ENCODE measurements at regions not wholly inside any gene's neighbourhood (a gene's known extent, or its start where the extent isn't known, plus 50 kb on each side); places are given as distances from the start of the nearest gene placed in this dataset.
"Not testable (repeated sequence)": the region's sequence is repeated elsewhere in the genome, so short reads cannot be mapped to it uniquely, and the experiment has no call there.

- not testable (repeated sequence) for H3K27ac ChIP-seq (ENCODE audit: low read length); ATAC-seq (ENCODE audit: insufficient read depth, low read depth); H4K20me1 ChIP-seq (ENCODE audit: insufficient read depth, low read length); DNase-seq; H3K4me2 ChIP-seq (ENCODE audit: insufficient read depth, low read length); H3K36me3 ChIP-seq (ENCODE audit: insufficient read depth, low read length); H3K4me3 ChIP-seq (ENCODE audit: low read depth in 1 of 2, low read length in 2 of 2); H3K9ac ChIP-seq (ENCODE audit: low read depth, low read length); H3K4me1 ChIP-seq (ENCODE audit: insufficient read depth, low read length); H3K79me2 ChIP-seq (ENCODE audit: insufficient read depth, low read length); H2AFZ ChIP-seq (ENCODE audit: low read depth, low read length); H3K9me3 ChIP-seq (ENCODE audit: insufficient read depth, low read length, severe bottlenecking); H3K27me3 ChIP-seq (ENCODE audit: insufficient read depth, low read length, poor library complexity)
These were observed 206.1 kb upstream of the ZNF469 start for GRCh38 chr16:88176591-88177180.

GRCh38 chr16:88178251-88178650 lies 204.5 kb upstream of the ZNF469 start:
- not testable (repeated sequence) for H3K4me1 ChIP-seq (ENCODE audit: insufficient read depth, low read length); H4K20me1 ChIP-seq (ENCODE audit: insufficient read depth, low read length); H3K9ac ChIP-seq (ENCODE audit: low read depth, low read length); H3K9me3 ChIP-seq (ENCODE audit: insufficient read depth, low read length, severe bottlenecking); H3K79me2 ChIP-seq (ENCODE audit: insufficient read depth, low read length); H3K36me3 ChIP-seq (ENCODE audit: insufficient read depth, low read length); H3K4me3 ChIP-seq (ENCODE audit: low read depth in 1 of 2, low read length in 2 of 2); H3K27me3 ChIP-seq (ENCODE audit: insufficient read depth, low read length, poor library complexity); H3K27ac ChIP-seq (ENCODE audit: low read length); DNase-seq; H3K4me2 ChIP-seq (ENCODE audit: insufficient read depth, low read length); H2AFZ ChIP-seq (ENCODE audit: low read depth, low read length); ATAC-seq (ENCODE audit: insufficient read depth, low read depth)

GRCh38 chr16:88178896-88179295 lies 203.9 kb upstream of the ZNF469 start:
- not testable (repeated sequence) for DNase-seq; H3K9ac ChIP-seq (ENCODE audit: low read depth, low read length); H3K4me3 ChIP-seq (ENCODE audit: low read depth in 1 of 2, low read length in 2 of 2); H3K27ac ChIP-seq (ENCODE audit: low read length); H3K79me2 ChIP-seq (ENCODE audit: insufficient read depth, low read length); H3K9me3 ChIP-seq (ENCODE audit: insufficient read depth, low read length, severe bottlenecking); H3K4me1 ChIP-seq (ENCODE audit: insufficient read depth, low read length); H3K4me2 ChIP-seq (ENCODE audit: insufficient read depth, low read length); ATAC-seq (ENCODE audit: insufficient read depth, low read depth); H3K27me3 ChIP-seq (ENCODE audit: insufficient read depth, low read length, poor library complexity); H4K20me1 ChIP-seq (ENCODE audit: insufficient read depth, low read length); H2AFZ ChIP-seq (ENCODE audit: low read depth, low read length); H3K36me3 ChIP-seq (ENCODE audit: insufficient read depth, low read length)

- not testable (repeated sequence) for H4K20me1 ChIP-seq (ENCODE audit: insufficient read depth, low read length); H3K4me1 ChIP-seq (ENCODE audit: insufficient read depth, low read length); H3K79me2 ChIP-seq (ENCODE audit: insufficient read depth, low read length); DNase-seq; H2AFZ ChIP-seq (ENCODE audit: low read depth, low read length); H3K9ac ChIP-seq (ENCODE audit: low read depth, low read length); H3K4me2 ChIP-seq (ENCODE audit: insufficient read depth, low read length); H3K36me3 ChIP-seq (ENCODE audit: insufficient read depth, low read length); H3K9me3 ChIP-seq (ENCODE audit: insufficient read depth, low read length, severe bottlenecking); H3K27me3 ChIP-seq (ENCODE audit: insufficient read depth, low read length, poor library complexity); H3K27ac ChIP-seq (ENCODE audit: low read length); ATAC-seq (ENCODE audit: insufficient read depth, low read depth); H3K4me3 ChIP-seq (ENCODE audit: low read depth in 1 of 2, low read length in 2 of 2)
These were observed 199.5 kb upstream of the ZNF469 start for GRCh38 chr16:88182967-88183881.

- H3K4me2 ChIP-seq (ENCODE audit: insufficient read depth, low read length); ATAC-seq (ENCODE audit: insufficient read depth, low read depth); H3K9me3 ChIP-seq (ENCODE audit: insufficient read depth, low read length, severe bottlenecking); H3K27ac ChIP-seq (ENCODE audit: low read length); H3K36me3 ChIP-seq (ENCODE audit: insufficient read depth, low read length); H3K4me3 ChIP-seq (ENCODE audit: low read depth in 1 of 2, low read length in 2 of 2); H3K79me2 ChIP-seq (ENCODE audit: insufficient read depth, low read length); H3K4me1 ChIP-seq (ENCODE audit: insufficient read depth, low read length); H2AFZ ChIP-seq (ENCODE audit: low read depth, low read length); H4K20me1 ChIP-seq (ENCODE audit: insufficient read depth, low read length); DNase-seq; H3K27me3 ChIP-seq (ENCODE audit: insufficient read depth, low read length, poor library complexity); H3K9ac ChIP-seq (ENCODE audit: low read depth, low read length): not testable (repeated sequence)
These were observed 198.7 kb upstream of the ZNF469 start for GRCh38 chr16:88184053-88184452.

- H3K4me2 ChIP-seq (ENCODE audit: insufficient read depth, low read length); H3K27me3 ChIP-seq (ENCODE audit: insufficient read depth, low read length, poor library complexity); H2AFZ ChIP-seq (ENCODE audit: low read depth, low read length); DNase-seq; H3K36me3 ChIP-seq (ENCODE audit: insufficient read depth, low read length); H4K20me1 ChIP-seq (ENCODE audit: insufficient read depth, low read length); H3K79me2 ChIP-seq (ENCODE audit: insufficient read depth, low read length); ATAC-seq (ENCODE audit: insufficient read depth, low read depth); H3K9ac ChIP-seq (ENCODE audit: low read depth, low read length); H3K9me3 ChIP-seq (ENCODE audit: insufficient read depth, low read length, severe bottlenecking); H3K4me3 ChIP-seq (ENCODE audit: low read depth in 1 of 2, low read length in 2 of 2); H3K4me1 ChIP-seq (ENCODE audit: insufficient read depth, low read length); H3K27ac ChIP-seq (ENCODE audit: low read length): not testable (repeated sequence)
These were observed 198.0 kb upstream of the ZNF469 start for GRCh38 chr16:88184566-88185355.

- H3K27me3 ChIP-seq (ENCODE audit: insufficient read depth, low read length, poor library complexity); H3K9ac ChIP-seq (ENCODE audit: low read depth, low read length); H3K79me2 ChIP-seq (ENCODE audit: insufficient read depth, low read length); ATAC-seq (ENCODE audit: insufficient read depth, low read depth); H3K27ac ChIP-seq (ENCODE audit: low read length); DNase-seq; H3K9me3 ChIP-seq (ENCODE audit: insufficient read depth, low read length, severe bottlenecking); H3K4me1 ChIP-seq (ENCODE audit: insufficient read depth, low read length); H2AFZ ChIP-seq (ENCODE audit: low read depth, low read length); H4K20me1 ChIP-seq (ENCODE audit: insufficient read depth, low read length); H3K4me2 ChIP-seq (ENCODE audit: insufficient read depth, low read length); H3K36me3 ChIP-seq (ENCODE audit: insufficient read depth, low read length); H3K4me3 ChIP-seq (ENCODE audit: low read depth in 1 of 2, low read length in 2 of 2): not testable (repeated sequence)
These were observed 197.4 kb upstream of the ZNF469 start for GRCh38 chr16:88185406-88185805.
